WERI-Rb-1 (cell line): ENCODE measurements at regions not wholly inside any gene's neighbourhood (a gene's known extent, or its start where the extent isn't known, plus 50 kb on each side); places are given as distances from the start of the nearest gene placed in this dataset.

Experiments used
- DNase-seq: peaks from one replicate; pipeline ENCODE4 v3.0.0-alpha.2; 2020
- H3K27ac ChIP-seq: fragments of 250-450 bp; sonication (Bioruptor Pico); 2 replicates; pipeline ENCODE4 v1.5.1; 2020; ENCODE audit warnings: mild to moderate bottlenecking, moderate library complexity
- H3K27me3 ChIP-seq: fragments of 250-450 bp; sonication (Bioruptor Pico); 2 replicates; pipeline ENCODE4 v1.5.1; 2021; ENCODE audit warnings: mild to moderate bottlenecking, low read depth, moderate library complexity; ENCODE audit not compliant: insufficient read depth, severe bottlenecking
- H3K36me3 ChIP-seq: fragments of 250-450 bp; sonication (Bioruptor Pico); 2 replicates; pipeline ENCODE4 v1.5.1; 2020; ENCODE audit warnings: mild to moderate bottlenecking, moderate library complexity
- H3K4me3 ChIP-seq: 2 replicates; pipeline ENCODE4 v1.5.1; 2011; ENCODE audit warnings: low read depth, mild to moderate bottlenecking, control low read depth, low read length
- H3K9me3 ChIP-seq: fragments of 250-450 bp; sonication (Bioruptor Pico); 2 replicates; pipeline ENCODE4 v1.5.1; 2021; ENCODE audit warnings: mild to moderate bottlenecking, moderate library complexity; ENCODE audit not compliant: severe bottlenecking
- CTCF ChIP-seq: IDR thresholded peaks from 2 replicates; pipeline ENCODE4 v1.5.1; 2011; ENCODE audit warnings: low read depth, mild to moderate bottlenecking, control low read depth, inconsistent platforms, low read length

- peaks cover 7% of the 10 kb centered on the region for H3K9me3 ChIP-seq
- TF ChIP-seq CTCF: no peak
- H3K27ac ChIP-seq: no peak overlapping the region
- DNase-seq: no peak
- H3K4me3 ChIP-seq: no peak overlapping the region
- H3K27me3 ChIP-seq: peaks cover 75% of the 10 kb centered on the region
- no peaks in the 10 kb centered on the region for H3K36me3 ChIP-seq
Observed at GRCh38 chr11:69357458-69358397, 63.8 kb downstream of the MYEOV start.

- no peak overlapping the region for H3K27ac ChIP-seq
- peaks cover 7% of the 10 kb centered on the region for H3K9me3 ChIP-seq
- peaks cover 73% of the 10 kb centered on the region for H3K27me3 ChIP-seq
- no peak for TF ChIP-seq CTCF
- no peaks in the 10 kb centered on the region for H3K36me3 ChIP-seq
- no peak overlapping the region for H3K4me3 ChIP-seq
- DNase-seq: no peak
Observed at GRCh38 chr11:69358398-69359020, 64.6 kb downstream of the MYEOV start.

- H3K4me3 ChIP-seq: no peak overlapping the region
- H3K36me3 ChIP-seq: no peaks in the 10 kb centered on the region
- no peak overlapping the region for H3K27ac ChIP-seq
- peaks cover 72% of the 10 kb centered on the region for H3K27me3 ChIP-seq
- no peak for DNase-seq
- no peak for TF ChIP-seq CTCF
- peaks cover 7% of the 10 kb centered on the region for H3K9me3 ChIP-seq
Observed at GRCh38 chr11:69359735-69360480, 66.0 kb downstream of the MYEOV start.

GRCh38 chr11:69360606-69361005 is 66.7 kb downstream of the MYEOV start:
- Histone ChIP-seq H3K27me3 (peaks cover 66% of the 10 kb centered on the region), H3K9me3 (peaks cover 7% of the 10 kb centered on the region), H3K4me3 (no peak overlapping the region), H3K36me3 (no peaks in the 10 kb centered on the region), H3K27ac (no peak overlapping the region)
- DNase-seq: no peak
- TF ChIP-seq CTCF: no peak

- no peak for TF ChIP-seq CTCF
- Histone ChIP-seq H3K9me3 (peaks cover 7% of the 10 kb centered on the region), H3K27me3 (peaks cover 62% of the 10 kb centered on the region), H3K27ac (no peak overlapping the region), H3K4me3 (no peak overlapping the region), H3K36me3 (no peaks in the 10 kb centered on the region)
- DNase-seq: no peak
Observed at GRCh38 chr11:69361048-69361447, 67.1 kb downstream of the MYEOV start.
